GM21529 (cell line): ENCODE measurements at regions not wholly inside any gene's neighbourhood (a gene's known extent, or its start where the extent isn't known, plus 50 kb on each side); places are given as distances from the start of the nearest gene placed in this dataset.
"Not testable (repeated sequence)": the region's sequence is repeated elsewhere in the genome, so short reads cannot be mapped to it uniquely, and the experiment has no call there.

Experiments used
- ATAC-seq: cut with Tn5 transposase; IDR thresholded peaks from one replicate; pipeline ENCODE4 v1.9.1; 2021; ENCODE audit not compliant: unreplicated experiment

GRCh38 chr12:74676955-74677354 lies 139.3 kb downstream of the ATXN7L3B start:
- ATAC-seq, result not testable (repeated sequence)

DNA sequence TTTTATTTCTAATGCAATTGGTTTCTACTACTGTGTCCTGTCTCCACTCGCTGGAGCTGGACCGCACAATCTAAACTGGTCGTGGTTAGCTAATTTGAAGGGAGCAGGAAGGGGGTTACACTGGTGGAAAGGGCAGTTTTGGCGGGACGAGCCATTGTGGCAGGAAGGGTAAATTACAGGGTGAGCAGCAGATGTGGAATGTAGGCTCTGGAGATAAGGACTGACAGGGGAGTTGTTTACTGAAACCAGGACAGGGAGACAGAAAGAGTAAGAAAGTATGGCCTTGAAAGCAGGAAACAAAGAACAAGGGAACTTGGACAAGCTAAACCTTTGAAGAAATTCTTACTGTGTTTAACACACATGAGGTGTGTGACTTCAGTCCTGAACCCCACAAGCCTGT lies 147.8 kb downstream of the ATXN7L3B start:
- no peak for ATAC-seq

GRCh38 chr12:74689071-74689655 lies 151.5 kb downstream of the ATXN7L3B start:
- ATAC-seq, result peak; percentile 53

GRCh38 chr12:74689929-74690328 lies 152.3 kb downstream of the ATXN7L3B start:
- no peak for ATAC-seq

- no peak for ATAC-seq
Observed at GRCh38 chr12:74719447-74719846, 181.8 kb downstream of the ATXN7L3B start.

GRCh38 chr12:74722709-74723108 lies 185.1 kb downstream of the ATXN7L3B start:
- no peak for ATAC-seq

- no peak for ATAC-seq
Observed at GRCh38 chr12:74725154-74725553, 187.5 kb downstream of the ATXN7L3B start.

GRCh38 chr12:74728006-74728405 lies 190.4 kb downstream of the ATXN7L3B start:
- no peak for ATAC-seq

DNA sequence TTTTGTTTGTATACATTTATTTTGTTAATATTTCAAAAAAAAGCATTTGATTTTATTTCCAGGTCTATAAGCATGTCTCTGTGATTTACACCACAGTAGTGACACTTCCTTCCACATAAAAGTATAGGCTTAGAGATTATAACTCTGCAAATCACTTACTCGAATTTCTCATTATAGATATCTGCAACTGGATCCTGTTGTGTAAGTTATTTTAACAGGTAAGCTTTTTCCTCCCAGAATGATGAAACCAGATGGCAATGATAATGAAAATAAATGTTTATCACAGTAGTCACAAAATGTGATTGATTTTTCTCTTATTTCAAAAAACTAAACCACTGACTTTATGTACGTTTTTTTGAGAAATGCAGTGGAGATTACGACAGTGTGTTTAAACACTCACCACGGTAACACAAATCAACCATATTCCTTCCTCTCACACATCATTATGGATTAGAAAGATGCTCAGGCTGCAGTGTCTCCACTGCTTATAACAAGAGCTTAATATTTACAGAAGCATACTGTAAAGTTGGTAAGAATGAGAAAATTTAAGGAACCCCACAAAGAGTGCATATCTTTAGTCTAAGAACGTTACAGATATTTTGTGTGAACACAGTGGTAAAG lies 194.6 kb downstream of the ATXN7L3B start:
- no peak for ATAC-seq

DNA sequence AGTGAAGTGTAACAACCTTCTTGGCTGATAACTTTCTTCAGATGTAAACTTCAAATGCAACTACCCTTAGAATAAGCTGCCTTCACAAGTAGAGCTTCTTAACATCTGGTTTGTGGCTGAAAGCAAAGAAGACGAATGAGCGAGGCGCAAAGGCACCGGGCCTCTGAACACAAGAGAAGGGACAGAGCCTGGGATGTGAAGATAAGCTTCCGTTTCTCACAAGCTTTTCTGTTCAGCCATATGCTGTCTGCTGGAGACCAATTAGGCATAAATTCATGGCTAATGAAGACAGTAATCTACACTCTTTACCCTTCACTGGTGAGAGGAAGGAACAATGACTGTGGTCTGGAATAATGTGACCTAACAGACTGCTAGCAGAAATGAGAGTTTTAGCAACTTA lies 195.2 kb downstream of the ATXN7L3B start:
- ATAC-seq, result no peak

GRCh38 chr12:74741112-74741511 lies 203.5 kb downstream of the ATXN7L3B start:
- no peak for ATAC-seq

DNA sequence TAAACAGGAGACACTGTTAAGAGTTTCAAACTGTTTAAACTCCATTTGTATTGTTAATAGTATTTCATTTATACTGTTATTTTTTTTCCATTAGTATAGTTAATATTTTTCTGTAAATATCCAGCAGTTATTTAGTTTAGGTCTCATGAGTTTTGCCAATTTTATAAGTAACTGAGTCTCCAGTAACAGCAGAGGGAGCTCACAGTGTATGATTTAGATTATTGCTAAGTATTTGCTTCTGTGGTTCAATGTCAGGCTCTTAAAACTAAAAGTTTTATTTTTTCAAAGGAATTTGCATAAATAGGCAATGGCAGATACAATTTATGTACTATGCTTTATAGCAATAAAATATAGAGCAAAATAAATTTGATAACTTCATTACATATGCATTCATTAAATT lies 209.7 kb downstream of the ATXN7L3B start:
- ATAC-seq, result no peak

DNA sequence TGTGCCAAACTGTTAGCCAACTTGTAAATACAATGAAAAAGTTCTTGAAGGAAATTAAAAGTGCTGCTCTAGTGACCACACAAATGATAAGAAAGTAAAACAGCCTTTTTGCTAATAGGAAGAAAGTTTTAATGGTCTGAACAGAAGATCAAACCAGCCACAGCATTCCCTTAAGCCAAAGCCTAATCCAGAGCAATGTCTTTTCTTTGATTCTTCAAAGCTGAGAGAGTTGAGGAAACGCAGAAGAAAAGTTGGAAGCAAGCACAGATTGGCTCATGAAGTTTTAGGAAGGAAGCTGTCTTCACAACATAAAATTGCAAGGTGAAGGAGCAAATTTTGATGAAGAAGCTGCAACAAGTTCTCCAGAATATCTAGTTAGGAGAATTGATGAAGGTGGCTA lies 213.8 kb downstream of the ATXN7L3B start:
- ATAC-seq, result no peak

DNA sequence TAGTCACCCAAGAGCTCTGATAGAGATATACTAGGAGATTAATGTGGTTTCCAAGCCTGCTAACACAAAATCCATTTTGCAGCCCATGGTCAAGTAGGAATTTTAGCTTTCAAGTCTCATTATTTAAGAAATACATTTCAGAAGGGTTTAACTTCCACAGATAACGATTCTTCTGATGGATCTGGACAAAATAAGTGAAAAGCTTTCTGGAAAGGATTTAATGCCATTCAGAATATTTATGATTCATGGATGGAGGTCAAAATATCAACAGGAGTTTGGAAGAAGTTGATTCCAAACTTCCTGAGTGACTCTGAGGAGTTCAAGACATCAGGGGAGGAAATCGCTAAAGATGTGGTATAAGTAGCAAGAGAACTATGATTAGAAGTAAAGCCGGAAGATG lies 214.6 kb downstream of the ATXN7L3B start:
- no peak for ATAC-seq

DNA sequence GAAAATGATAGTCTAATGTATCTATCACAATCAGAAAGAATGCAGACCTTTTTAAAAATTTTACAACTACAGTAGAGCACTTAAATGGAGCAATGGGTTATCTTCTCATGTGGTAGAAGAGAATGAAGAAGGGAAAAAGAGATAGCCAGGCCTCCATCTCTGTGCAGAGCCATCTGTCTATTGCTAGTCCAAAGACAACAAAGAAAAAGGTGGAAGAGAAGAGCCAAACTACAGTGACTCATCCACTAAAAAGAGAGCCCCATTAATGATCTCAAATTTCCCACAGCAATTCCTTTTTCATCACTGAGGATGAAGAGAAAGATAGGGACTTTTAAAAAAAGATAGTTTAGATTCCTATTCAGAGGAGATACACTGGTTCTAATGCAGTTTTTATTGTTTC lies 232.9 kb downstream of the ATXN7L3B start:
- no peak for ATAC-seq

GRCh38 chr12:74775276-74775675 lies 237.6 kb downstream of the ATXN7L3B start:
- ATAC-seq, result no peak

DNA sequence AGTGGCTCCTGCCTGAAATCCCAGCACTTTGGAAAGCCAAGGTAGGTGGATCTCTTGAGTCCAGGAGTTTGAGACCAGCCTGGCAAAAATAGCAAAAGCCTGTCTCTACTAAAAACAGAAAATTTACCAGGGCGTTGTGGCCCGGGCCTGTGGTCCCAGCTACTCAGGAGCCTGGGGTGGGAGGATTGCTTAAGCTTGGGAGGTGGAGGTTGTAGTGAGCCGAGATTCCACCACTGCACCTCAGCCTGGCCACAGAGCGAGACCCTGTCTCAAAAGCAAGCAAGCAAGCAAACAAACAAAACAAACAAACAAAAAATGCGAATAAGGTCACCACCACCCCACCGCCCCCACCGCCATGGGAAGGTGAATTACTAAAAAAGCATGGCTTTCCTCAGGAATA lies 238.7 kb downstream of the ATXN7L3B start:
- no peak for ATAC-seq

GRCh38 chr12:74780182-74780849 lies 242.7 kb downstream of the ATXN7L3B start:
- ATAC-seq, result no peak

DNA sequence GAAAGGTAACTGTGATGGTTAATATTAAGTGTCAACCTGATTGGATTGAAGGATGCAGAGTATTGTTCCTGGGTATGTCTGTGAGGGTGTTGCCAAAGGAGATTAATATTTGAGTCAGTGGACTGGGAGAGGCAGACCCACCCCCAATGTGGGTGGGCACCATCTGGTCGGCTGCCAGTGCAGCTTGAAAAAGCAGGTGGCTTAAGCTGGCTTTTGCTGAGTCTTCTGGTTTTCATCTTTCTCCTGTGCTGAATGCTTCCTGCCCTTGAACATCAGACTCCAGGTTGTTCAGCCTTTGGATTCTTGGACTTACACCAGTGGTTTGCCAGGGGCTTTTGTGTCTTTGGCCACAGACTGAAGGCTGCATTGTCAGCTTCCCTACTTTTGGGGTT lies 243.2 kb downstream of the ATXN7L3B start:
- not testable (repeated sequence) for ATAC-seq

DNA sequence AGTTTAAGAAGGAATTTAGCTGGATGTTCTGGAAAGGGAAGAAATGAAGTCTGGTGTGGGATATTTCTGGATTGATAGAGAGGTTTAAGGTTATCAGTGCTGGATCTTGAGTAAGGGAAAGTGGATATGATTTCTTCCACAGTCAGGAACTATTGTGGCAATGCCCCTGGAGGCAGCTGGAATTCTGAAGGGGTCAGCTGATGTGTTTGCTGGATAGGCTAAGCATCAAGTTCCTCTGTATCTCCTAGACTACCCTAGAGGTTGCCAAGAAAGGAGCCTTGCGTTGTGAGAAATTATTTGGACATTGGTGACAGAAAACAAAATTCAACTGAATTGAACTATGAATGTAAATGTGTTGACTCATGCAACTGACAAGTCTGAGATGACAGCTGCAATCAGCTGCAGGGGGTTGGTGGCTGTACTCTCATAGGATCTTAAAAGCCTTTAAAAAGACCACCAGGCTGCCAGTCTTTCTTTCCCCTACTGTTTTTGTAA lies 244.4 kb downstream of the ATXN7L3B start:
- no peak for ATAC-seq

DNA sequence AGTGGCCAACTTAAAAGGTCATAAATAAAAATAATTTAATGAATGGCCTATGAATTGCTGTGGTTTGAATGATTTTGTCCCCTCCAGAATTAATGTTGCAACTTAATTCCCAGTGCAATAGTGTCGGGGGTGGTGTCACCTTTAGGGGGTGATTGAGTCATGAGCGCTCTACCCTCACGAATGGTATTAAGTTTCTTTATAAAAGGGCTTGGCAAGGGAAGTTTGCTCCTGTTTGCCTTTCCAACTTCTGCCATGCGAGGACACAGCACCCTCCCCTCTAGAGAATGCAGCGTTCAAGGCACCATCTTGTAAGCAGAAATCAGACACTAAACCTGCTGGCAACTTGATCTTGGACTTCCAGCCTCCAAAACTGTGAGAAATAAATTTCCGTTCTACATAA lies 253.3 kb downstream of the ATXN7L3B start:
- ATAC-seq, result no peak

DNA sequence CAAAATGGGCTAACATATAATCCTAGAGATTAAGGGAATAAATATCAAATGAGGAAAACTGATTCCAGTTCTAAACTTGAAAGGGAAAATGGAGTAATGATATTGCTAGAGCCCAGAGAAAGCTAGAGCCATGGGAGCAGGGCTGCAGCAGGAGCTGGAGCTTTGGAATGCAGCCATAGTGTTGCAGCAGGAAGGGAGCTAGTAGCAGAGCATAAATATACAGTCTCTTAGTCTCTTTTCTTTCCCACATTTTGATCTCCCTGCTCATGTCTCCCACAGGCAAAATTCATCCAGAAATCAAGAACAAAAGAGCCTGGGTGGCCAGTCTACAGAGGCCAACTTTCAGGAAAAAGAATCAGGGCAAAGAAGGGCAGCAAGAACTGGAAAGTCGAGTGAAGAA lies 253.7 kb downstream of the ATXN7L3B start:
- no peak for ATAC-seq
